Left lung (tissue), 4 donors: ENCODE measurements at regions not wholly inside any gene's neighbourhood (a gene's known extent, or its start where the extent isn't known, plus 50 kb on each side); places are given as distances from the start of the nearest gene placed in this dataset.

Source experiments
- ATAC-seq: fragments of 200-7000 bp; cut with Tn5 transposase; one replicate; pipeline ENCODE4 v1.9.1; 2020; ENCODE audit warnings: moderate library complexity
- DNase-seq, 4 donors: peaks; one replicate each; pipeline ENCODE4 v3.0.0-alpha.2; 2013 to 2020
- H3K27ac ChIP-seq, 2 donors: fragments of 200-600 bp; sonication (generic) in 1 of 2; one replicate each; pipeline versions ENCODE4 v1.5.0 to v1.8.0; 2020 to 2021
- H3K27me3 ChIP-seq, 2 donors: fragments of 200-600 bp; sonication (generic) in 1 of 2; one replicate each; pipeline versions ENCODE4 v1.5.0 to v1.8.0; 2020 to 2021
- H3K36me3 ChIP-seq, 2 donors: fragments of 200-600 bp; sonication (generic) in 1 of 2; one replicate each; pipeline versions ENCODE4 v1.5.0 to v1.8.0; 2020 to 2021
- H3K4me1 ChIP-seq, 2 donors: fragments of 200-600 bp; one replicate each; pipeline ENCODE4 v1.8.0; 2021
- H3K4me3 ChIP-seq, 2 donors: fragments of 200-600 bp; sonication (generic) in 1 of 2; one replicate each; pipeline versions ENCODE4 v1.5.0 to v1.8.0; 2020 to 2021; ENCODE audit warnings: mild to moderate bottlenecking in 1 of 2
- H3K9me3 ChIP-seq, 2 donors: fragments of 200-600 bp; sonication (generic) in 1 of 2; one replicate each; pipeline versions ENCODE4 v1.5.0 to v1.8.0; 2020 to 2021
- intact Hi-C, 2 donors: fragments of 100-400 bp; cut with DNase I; formaldehyde crosslinking; loops; one replicate each; pipeline versions ENCODE4 v1.11.2 to v1.14.2; 2022
- TF ChIP-seq, protein P1 (sequence below), 2 donors: fragments of 200-600 bp; sonication (generic) in 1 of 2; IDR thresholded peaks; one replicate each; pipeline versions ENCODE4 v1.5.0 to v1.8.0; 2021; ENCODE audit warnings: antibody characterized with exemption in 2 of 2
- donor health status: DM: no; HTN: yes; CAD: no.
- donor health status: DM: no; HTN: no; CAD: no.

DNA sequence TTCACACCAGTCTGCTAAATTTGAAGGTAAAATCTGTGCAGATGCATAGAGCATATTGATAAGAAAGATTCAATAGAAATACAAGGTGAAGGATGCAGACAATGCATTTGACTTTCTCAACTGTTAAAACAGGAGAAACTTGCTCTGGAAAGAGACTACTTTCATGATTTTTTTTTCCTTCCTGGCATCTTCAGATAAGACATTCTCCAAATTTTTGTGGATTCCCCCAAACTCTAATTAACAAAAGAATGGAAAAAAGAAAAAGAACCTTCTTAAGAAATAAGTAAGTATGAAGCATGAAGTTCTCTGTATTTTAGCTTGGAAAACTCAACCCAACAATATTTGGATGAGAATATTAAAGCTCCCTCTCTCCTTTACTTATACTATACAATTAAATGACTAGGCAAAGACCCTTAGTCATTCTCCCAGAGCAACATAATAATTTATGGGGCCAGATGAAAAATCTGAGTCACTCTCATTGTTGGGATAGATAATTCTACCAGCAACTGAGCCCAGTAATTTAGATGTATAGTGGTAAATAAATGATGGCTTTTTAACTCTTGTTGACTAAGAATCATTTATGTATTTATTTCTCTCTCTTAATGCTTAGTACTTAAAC is 298.7 kb upstream of the COL3A1 start:
- TF ChIP-seq, protein P1, sequence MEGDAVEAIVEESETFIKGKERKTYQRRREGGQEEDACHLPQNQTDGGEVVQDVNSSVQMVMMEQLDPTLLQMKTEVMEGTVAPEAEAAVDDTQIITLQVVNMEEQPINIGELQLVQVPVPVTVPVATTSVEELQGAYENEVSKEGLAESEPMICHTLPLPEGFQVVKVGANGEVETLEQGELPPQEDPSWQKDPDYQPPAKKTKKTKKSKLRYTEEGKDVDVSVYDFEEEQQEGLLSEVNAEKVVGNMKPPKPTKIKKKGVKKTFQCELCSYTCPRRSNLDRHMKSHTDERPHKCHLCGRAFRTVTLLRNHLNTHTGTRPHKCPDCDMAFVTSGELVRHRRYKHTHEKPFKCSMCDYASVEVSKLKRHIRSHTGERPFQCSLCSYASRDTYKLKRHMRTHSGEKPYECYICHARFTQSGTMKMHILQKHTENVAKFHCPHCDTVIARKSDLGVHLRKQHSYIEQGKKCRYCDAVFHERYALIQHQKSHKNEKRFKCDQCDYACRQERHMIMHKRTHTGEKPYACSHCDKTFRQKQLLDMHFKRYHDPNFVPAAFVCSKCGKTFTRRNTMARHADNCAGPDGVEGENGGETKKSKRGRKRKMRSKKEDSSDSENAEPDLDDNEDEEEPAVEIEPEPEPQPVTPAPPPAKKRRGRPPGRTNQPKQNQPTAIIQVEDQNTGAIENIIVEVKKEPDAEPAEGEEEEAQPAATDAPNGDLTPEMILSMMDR (IDR thresholded peaks at IDR 0.05), result no peak
- Histone ChIP-seq H3K36me3 (no peaks in the 10 kb centered on the region), H3K4me1 (no peaks in the 10 kb centered on the region), H3K27me3 (no peaks in the 10 kb centered on the region), H3K4me3 (no peak overlapping the region), H3K27ac (no peak overlapping the region), H3K9me3 (peaks cover 0 to 2% of the 10 kb centered on the region in 2 donors)
- ATAC-seq (no peak), DNase-seq (no peak)
- intact Hi-C loops, result no loop called here

DNA sequence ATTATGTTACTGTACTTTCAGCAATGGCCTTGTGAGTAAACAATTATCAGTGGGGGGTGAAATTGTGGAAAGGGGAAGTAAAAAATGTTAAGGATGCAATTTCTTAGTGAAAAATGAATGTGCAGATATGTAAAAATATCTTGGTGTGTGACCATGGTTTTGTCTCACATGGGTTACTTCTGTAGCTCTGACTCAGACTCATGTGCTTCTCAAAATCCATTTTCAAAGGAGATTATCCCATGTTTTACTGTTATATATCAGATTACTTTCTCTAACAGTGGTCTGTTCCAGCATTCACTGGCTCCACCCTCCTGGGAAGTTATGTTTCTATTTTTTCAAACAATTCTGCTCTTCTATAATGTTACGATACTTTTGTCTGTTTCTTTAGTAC is 298.2 kb upstream of the COL3A1 start:
- Histone ChIP-seq H3K36me3 (no peaks in the 10 kb centered on the region), H3K27me3 (no peaks in the 10 kb centered on the region), H3K27ac (no peak overlapping the region), H3K9me3 (peaks cover 0 to 7% of the 10 kb centered on the region in 2 donors), H3K4me3 (no peak overlapping the region), H3K4me1 (no peaks in the 10 kb centered on the region)
- no peak for DNase-seq
- ATAC-seq, result peak; percentile 18
- intact Hi-C loops, result no loop called here
- TF ChIP-seq, protein P1 (IDR thresholded peaks at IDR 0.05), result no peak

DNA sequence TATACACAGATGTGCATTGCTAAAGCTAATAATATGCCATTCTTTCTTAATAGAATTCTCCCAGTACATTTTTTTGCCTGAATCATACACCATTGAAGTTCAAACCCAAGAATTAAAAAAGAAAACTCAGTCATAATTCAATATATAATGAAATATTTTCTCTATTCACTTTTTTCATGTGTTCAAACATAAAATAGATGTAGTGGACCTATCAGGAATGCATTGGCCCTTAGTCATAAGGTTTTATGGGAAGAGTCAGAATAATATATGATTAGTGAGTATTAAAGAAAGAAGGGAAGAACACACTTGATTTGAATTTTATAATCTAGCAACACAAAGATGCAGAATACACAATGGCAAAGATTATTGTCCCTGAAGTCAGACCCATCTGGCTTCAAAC is 297.0 kb upstream of the COL3A1 start:
- H3K4me1 ChIP-seq, result no peaks in the 10 kb centered on the region
- H3K27me3 ChIP-seq, result no peaks in the 10 kb centered on the region
- H3K36me3 ChIP-seq, result no peaks in the 10 kb centered on the region
- peaks cover 0 to 7% of the 10 kb centered on the region in 2 donors for H3K9me3 ChIP-seq
- H3K27ac ChIP-seq, result no peak overlapping the region
- intact Hi-C loops, result no loop called here
- no peak for ATAC-seq
- DNase-seq, result no peak
- H3K4me3 ChIP-seq, result no peak overlapping the region
- TF ChIP-seq, protein P1 (IDR thresholded peaks at IDR 0.05), result no peak

DNA sequence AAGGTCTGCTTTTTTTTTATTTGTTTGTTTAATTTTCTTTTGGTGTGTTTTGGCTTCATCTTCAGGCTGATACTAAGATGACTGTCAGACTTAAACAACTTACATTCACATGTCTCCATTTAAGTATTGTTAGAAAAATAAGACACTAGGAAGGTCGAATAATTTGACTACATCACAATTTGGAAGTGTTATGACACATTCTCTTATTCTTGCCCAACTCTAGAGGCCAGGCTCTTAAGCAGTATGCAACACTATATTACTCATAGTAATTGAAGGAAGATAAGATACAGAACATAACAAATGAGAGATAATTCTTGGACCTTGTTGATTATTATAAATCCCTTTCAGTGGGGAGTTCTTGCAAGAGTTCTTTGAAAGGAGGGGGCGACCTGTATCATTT is 295.3 kb upstream of the COL3A1 start:
- Histone ChIP-seq H3K27ac (no peak overlapping the region), H3K4me3 (no peak overlapping the region), H3K27me3 (no peaks in the 10 kb centered on the region), H3K9me3 (peaks cover 0 to 5% of the 10 kb centered on the region in 2 donors), H3K4me1 (no peaks in the 10 kb centered on the region), H3K36me3 (no peaks in the 10 kb centered on the region)
- TF ChIP-seq, protein P1 (IDR thresholded peaks at IDR 0.05), result no peak
- peak; percentile 38 for ATAC-seq
- intact Hi-C loops, result no loop called here
- DNase-seq, result no peak

DNA sequence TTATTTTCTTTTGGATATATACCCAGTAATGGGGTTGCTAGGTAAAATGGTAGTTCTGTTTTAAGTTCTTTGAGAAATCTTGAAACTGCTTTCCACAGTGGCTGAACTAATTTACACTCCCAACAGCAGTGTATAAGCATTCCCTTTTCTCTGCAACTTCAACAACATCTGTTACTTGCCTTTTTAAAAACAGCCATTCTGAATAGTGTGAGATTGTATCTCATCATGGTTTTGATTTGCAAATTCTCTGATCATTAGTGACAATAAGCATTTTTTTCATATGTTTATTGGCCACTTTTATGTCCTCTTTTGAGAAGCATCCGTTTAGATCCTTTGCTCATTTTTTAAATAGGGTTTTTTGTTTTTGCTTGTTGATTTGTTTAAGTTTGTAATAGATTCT is 291.3 kb upstream of the COL3A1 start:
- H3K4me1 ChIP-seq, result no peaks in the 10 kb centered on the region
- TF ChIP-seq, protein P1 (IDR thresholded peaks at IDR 0.05), result no peak
- H3K4me3 ChIP-seq, result no peak overlapping the region
- no peaks in the 10 kb centered on the region for H3K36me3 ChIP-seq
- DNase-seq (no peak), ATAC-seq (no peak)
- H3K9me3 ChIP-seq, result peaks cover 0 to 10% of the 10 kb centered on the region in 2 donors
- intact Hi-C loops, result no loop called here
- no peak overlapping the region for H3K27ac ChIP-seq
- H3K27me3 ChIP-seq, result no peaks in the 10 kb centered on the region
